WTC11 (cell line): ENCODE measurements at regions not wholly inside any gene's neighbourhood (a gene's known extent, or its start where the extent isn't known, plus 50 kb on each side); places are given as distances from the start of the nearest gene placed in this dataset.

ENCODE experiments used
- CTCF ChIP-seq: fragments of 200-600 bp; IDR thresholded peaks from 2 replicates; pipeline ENCODE4 v1.8.0; 2022; ENCODE audit warnings: antibody characterized with exemption
- TEAD4 ChIP-seq: sonication (generic); formaldehyde crosslinking; IDR thresholded peaks from 2 replicates; pipeline ENCODE4 v1.8.0; 2022; ENCODE audit warnings: mild to moderate bottlenecking, missing genetic modification reagents

DNA sequence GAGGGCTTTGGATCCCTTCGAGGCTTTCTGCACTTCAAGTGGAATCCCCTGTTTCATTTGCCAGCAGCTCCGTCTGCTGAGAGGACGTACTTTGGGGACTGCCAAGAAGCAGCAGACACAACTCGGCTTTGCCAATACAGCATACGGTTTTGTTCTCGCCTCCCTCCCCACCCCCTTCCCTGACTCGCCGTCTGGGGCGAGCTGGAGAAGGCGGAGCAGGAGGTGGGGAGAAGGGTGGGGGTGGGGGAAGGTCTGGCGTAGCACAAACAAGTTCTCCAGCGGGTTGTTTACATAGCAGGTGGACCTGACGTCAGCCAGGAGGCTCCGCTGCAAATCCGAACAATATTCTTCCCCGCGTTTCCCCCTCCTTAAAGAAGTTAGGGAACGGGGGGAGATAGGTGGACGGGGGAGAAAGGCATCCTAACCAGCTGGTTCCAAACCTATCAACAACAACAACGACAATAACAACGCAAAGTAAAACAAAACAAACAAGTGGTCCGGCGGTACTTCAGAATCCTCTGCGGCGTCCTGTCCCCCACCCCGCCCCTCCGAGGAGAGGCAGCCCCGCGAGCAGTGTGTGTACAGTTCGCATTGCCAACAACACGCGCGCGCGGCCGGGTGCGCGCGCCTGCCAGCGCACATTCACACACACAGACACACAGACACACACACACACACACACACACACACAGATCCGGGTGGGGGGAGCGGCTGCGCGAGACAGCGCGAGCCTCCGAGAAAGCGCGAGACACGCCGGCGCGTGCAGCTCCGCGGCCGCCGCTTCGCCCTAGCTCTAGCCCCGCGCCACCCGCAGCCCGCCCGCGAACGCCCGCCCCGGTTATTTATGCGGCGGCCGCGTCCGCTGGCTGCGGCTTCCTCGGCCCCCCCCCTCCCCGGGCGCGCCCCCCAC is 167.0 kb upstream of the PPP1R3A start:
- TF ChIP-seq CTCF, result no peak
- no peak for TF ChIP-seq TEAD4 (CRISPR knock-in tag)
